ENCODE measurements at regions not wholly inside any gene's neighbourhood (a gene's known extent, or its start where the extent isn't known, plus 50 kb on each side); places are given as distances from the start of the nearest gene placed in this dataset. TPM values are rescaled to one million over a fixed set of nuclear protein-coding genes. Genes with fewer than 3 reads are reported as not detected.

DNA sequence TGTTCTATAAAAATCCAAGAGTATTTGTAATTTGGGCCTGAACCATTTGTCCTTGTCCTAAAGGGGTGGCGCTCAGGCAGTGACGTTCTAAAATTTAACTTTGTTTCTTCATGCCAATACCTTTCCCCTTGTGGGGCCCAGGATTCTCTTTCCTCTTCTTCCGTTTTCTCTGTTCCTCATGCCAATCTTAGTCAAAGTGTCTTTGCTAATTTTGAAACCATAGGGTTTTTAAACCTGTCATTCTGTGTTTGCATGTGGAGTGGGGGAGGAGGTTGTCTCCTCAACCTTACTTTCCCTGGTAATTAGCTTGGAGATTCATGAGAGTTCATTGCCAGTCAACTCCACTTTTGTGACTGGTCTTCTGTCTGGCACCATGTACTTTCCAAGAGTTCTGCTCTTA lies 337.1 kb downstream of the MAF start:
- Histone ChIP-seq H3F3A (replicated peaks; ENCODE audit: low read depth) (no peaks in the 10 kb centered on the region), H3K4me2 (no peak overlapping the region), H3K9me2 (ENCODE audit: insufficient read depth) (peaks cover 25% of the 10 kb centered on the region), H4K20me1 (replicated peaks; ENCODE audit: insufficient read depth) (no peaks in the 10 kb centered on the region), H3K27me3 (ENCODE audit: insufficient read depth) (no peaks in the 10 kb centered on the region), H3K4me3 (no peak overlapping the region), H3K4me1 (ENCODE audit: insufficient read depth) (no peaks in the 10 kb centered on the region), H3K27ac (ENCODE audit: low read depth) (no peak overlapping the region), H2AFZ (no peak overlapping the region), H3K79me2 (replicated peaks; ENCODE audit: insufficient read depth) (no peaks in the 10 kb centered on the region), H3K36me3 (ENCODE audit: insufficient read depth) (no peaks in the 10 kb centered on the region)
- ATAC-seq (no peak), DNase-seq (ENCODE audit: low spot score) (no peak)
- no peaks in the 10 kb centered on the region for H3K36me3 Mint-ChIP-seq (ENCODE audit: low read depth)
- no peak overlapping the region for H3K27ac Mint-ChIP-seq
- H3K4me1 Mint-ChIP-seq, result no peaks in the 10 kb centered on the region; the same call in 1 of the 3 replicates
- no peak overlapping the region for H3K4me3 Mint-ChIP-seq
- peaks cover 6% of the 10 kb centered on the region for H3K27me3 Mint-ChIP-seq (ENCODE audit: insufficient read depth, low read depth, poor library complexity)
- H3K9me3 Mint-ChIP-seq, result no peaks in the 10 kb centered on the region
- TF ChIP-seq CREB1 (CRISPR knock-in tag; IDR thresholded peaks at IDR 0.05; ENCODE audit: low read depth), result no peak
- TF ChIP-seq, protein P1, sequence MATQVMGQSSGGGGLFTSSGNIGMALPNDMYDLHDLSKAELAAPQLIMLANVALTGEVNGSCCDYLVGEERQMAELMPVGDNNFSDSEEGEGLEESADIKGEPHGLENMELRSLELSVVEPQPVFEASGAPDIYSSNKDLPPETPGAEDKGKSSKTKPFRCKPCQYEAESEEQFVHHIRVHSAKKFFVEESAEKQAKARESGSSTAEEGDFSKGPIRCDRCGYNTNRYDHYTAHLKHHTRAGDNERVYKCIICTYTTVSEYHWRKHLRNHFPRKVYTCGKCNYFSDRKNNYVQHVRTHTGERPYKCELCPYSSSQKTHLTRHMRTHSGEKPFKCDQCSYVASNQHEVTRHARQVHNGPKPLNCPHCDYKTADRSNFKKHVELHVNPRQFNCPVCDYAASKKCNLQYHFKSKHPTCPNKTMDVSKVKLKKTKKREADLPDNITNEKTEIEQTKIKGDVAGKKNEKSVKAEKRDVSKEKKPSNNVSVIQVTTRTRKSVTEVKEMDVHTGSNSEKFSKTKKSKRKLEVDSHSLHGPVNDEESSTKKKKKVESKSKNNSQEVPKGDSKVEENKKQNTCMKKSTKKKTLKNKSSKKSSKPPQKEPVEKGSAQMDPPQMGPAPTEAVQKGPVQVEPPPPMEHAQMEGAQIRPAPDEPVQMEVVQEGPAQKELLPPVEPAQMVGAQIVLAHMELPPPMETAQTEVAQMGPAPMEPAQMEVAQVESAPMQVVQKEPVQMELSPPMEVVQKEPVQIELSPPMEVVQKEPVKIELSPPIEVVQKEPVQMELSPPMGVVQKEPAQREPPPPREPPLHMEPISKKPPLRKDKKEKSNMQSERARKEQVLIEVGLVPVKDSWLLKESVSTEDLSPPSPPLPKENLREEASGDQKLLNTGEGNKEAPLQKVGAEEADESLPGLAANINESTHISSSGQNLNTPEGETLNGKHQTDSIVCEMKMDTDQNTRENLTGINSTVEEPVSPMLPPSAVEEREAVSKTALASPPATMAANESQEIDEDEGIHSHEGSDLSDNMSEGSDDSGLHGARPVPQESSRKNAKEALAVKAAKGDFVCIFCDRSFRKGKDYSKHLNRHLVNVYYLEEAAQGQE (IDR thresholded peaks at IDR 0.05; ENCODE audit: unreplicated experiment), result no peak
- TF ChIP-seq EZH2 (IDR thresholded peaks at IDR 0.05; ENCODE audit: low read depth, unreplicated experiment), result no peak
- no peak for TF ChIP-seq STAT1 (IDR thresholded peaks at IDR 0.05; ENCODE audit: unreplicated experiment)
- TF ChIP-seq, protein P2, sequence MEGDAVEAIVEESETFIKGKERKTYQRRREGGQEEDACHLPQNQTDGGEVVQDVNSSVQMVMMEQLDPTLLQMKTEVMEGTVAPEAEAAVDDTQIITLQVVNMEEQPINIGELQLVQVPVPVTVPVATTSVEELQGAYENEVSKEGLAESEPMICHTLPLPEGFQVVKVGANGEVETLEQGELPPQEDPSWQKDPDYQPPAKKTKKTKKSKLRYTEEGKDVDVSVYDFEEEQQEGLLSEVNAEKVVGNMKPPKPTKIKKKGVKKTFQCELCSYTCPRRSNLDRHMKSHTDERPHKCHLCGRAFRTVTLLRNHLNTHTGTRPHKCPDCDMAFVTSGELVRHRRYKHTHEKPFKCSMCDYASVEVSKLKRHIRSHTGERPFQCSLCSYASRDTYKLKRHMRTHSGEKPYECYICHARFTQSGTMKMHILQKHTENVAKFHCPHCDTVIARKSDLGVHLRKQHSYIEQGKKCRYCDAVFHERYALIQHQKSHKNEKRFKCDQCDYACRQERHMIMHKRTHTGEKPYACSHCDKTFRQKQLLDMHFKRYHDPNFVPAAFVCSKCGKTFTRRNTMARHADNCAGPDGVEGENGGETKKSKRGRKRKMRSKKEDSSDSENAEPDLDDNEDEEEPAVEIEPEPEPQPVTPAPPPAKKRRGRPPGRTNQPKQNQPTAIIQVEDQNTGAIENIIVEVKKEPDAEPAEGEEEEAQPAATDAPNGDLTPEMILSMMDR (conservative IDR thresholded peaks at IDR 0.05; ENCODE audit: low read depth in 2 of 2), result no peak
- TF ChIP-seq ZNF114 (CRISPR knock-in tag; IDR thresholded peaks at IDR 0.05), result no peak

Small RNAs in the stretch of these regions (small RNA-seq; reads per million reads assigned to genes)
- not detected for gene RNA5SP431 (ENCODE audit: low replicate concordance)
